ENCODE measurements at regions not wholly inside any gene's neighbourhood (a gene's known extent, or its start where the extent isn't known, plus 50 kb on each side); places are given as distances from the start of the nearest gene placed in this dataset.

GRCh38 chr2:217621391-217621801 is 381.4 kb downstream of the TNS1 start:
- peak; percentile 12 for DNase-seq (ENCODE audit: low spot score)
- Histone ChIP-seq H3K4me3 (no peak overlapping the region), H3K27ac (no peak overlapping the region)
- no peak for TF ChIP-seq CTCF (IDR thresholded peaks at IDR 0.05)

GRCh38 chr2:217618744-217619143 is 384.1 kb downstream of the TNS1 start:
- TF ChIP-seq CTCF (IDR thresholded peaks at IDR 0.05): no peak
- Histone ChIP-seq H3K27ac (no peak overlapping the region), H3K4me3 (no peak overlapping the region)
- DNase-seq (ENCODE audit: low spot score): no peak

GRCh38 chr2:217617616-217618022 is 385.2 kb downstream of the TNS1 start:
- Histone ChIP-seq H3K4me3 (no peak overlapping the region), H3K27ac (no peak overlapping the region)
- DNase-seq (ENCODE audit: low spot score): peak; percentile 14
- TF ChIP-seq CTCF (IDR thresholded peaks at IDR 0.05): no peak

- H3K4me3 ChIP-seq: no peak overlapping the region
- no peak for TF ChIP-seq CTCF (IDR thresholded peaks at IDR 0.05)
- DNase-seq (ENCODE audit: low spot score): peak; percentile 5
- no peak overlapping the region for H3K27ac ChIP-seq
Observed at GRCh38 chr2:217616936-217617335, 385.9 kb downstream of the TNS1 start.

GRCh38 chr2:217615171-217615570 is 387.6 kb downstream of the TNS1 start:
- no peak for TF ChIP-seq CTCF (IDR thresholded peaks at IDR 0.05)
- H3K4me3 ChIP-seq: no peak overlapping the region
- no peak overlapping the region for H3K27ac ChIP-seq
- DNase-seq (ENCODE audit: low spot score): no peak

GRCh38 chr2:217614498-217614897 is 388.3 kb downstream of the TNS1 start:
- H3K4me3 ChIP-seq: no peak overlapping the region
- DNase-seq (ENCODE audit: low spot score): no peak
- no peak for TF ChIP-seq CTCF (IDR thresholded peaks at IDR 0.05)
- no peak overlapping the region for H3K27ac ChIP-seq

- Histone ChIP-seq H3K27ac (no peak overlapping the region), H3K4me3 (no peak overlapping the region)
- no peak for TF ChIP-seq CTCF (IDR thresholded peaks at IDR 0.05)
- no peak for DNase-seq (ENCODE audit: low spot score)
Observed at GRCh38 chr2:217614096-217614495, 388.7 kb downstream of the TNS1 start.

All from coronary artery (tissue), 2 donors.